CMK (cell line): ENCODE measurements at regions not wholly inside any gene's neighbourhood (a gene's known extent, or its start where the extent isn't known, plus 50 kb on each side); places are given as distances from the start of the nearest gene placed in this dataset.
"Not testable (repeated sequence)": the region's sequence is repeated elsewhere in the genome, so short reads cannot be mapped to it uniquely, and the experiment has no call there.

Experiments
- DNase-seq: peaks from one replicate; pipeline ENCODE4 v3.0.0-alpha.2; 2010; ENCODE audit warnings: low read depth

DNA sequence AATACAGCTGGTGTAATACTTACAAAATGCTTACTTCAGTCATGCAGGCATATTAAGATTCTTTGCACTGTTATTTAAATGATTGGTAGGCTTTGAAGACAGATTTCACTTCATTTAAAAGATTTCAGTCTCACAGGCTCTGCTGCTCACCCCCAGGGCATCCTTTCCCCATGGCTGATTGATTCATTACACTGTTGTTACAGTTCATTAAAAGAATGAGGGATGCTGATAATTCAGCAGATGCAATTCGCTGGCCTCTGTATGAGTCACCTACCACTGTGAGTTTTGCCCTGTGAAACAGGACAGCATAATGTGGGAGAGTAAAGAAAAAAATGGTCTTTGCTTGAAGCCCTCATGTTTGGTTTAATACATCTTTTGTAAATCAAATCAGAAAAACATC lies 246.9 kb downstream of the CYLC2 start:
- DNase-seq, result no peak

DNA sequence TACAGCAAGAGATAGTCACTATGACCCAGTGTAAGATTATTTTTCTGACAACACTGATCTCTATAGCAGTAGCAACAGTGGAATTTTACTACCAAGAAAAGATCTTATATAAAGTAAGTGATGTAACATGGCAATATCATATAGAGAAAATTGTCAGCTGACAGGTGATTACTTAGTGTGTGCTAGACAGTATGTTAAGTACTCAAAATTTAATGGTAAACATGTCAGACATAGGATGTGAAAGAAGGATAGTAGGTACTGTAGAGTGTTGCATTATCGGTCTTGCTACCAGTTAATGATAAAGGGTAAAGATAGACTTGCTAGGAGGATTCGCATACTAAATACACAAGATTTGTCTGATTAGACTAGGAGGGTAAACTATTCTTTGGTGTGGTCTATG lies 247.4 kb downstream of the CYLC2 start:
- DNase-seq, result no peak

DNA sequence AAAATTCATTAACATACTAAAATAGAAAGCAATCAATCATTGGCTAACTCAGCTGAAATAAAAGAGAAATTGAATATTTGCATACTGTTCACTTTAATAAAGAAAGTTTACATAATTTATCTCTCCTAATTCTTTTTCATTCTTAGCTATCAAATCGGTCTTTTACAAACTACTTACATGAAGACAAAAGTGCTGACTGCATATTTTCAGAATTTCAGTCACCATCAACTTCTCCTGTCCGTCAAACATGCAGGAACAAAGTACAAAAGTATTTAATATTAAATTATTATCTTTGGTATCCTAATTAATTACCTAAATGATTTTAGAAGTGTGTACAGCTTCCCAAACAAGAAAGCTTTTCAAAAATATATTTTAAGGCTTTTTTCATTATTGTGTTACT lies 248.4 kb downstream of the CYLC2 start:
- no peak for DNase-seq

DNA sequence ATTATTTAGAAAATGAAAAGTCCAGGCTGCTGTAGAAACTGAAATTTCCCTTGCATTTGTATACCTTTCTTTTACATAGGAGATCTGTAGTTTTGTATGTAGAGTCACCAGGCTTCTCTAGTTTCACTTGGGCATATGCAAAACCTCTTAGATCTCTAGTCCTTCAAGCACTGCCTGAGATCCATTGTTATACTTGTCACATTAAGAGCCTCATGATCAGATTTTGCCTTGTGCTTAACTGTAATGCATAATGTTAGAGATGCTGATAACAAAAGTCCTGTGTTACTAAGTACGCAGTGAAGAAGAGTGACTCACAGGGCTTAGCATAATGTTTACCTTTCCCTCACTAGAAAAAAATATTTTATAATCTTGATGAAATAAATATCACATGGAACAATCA lies 250.2 kb downstream of the CYLC2 start:
- DNase-seq, result no peak

DNA sequence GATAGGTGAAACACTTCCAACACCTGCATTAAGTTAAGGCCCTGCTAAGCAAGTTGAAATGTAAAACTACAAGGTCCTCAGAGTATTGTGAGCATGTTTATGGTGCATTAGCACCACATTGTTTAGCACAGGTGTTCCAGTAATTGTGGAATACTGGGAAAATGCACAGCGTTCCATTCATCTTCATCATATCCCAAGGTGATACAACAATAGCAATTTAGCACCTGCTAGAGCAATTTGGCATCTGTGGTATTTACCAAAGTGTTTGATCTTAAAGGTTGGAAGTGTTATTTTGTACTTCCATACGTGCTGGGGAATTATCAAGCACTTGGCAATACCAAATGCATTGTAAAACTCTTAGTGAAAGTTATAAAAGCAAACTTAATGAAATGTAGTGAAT lies 266.8 kb downstream of the CYLC2 start:
- no peak for DNase-seq

DNA sequence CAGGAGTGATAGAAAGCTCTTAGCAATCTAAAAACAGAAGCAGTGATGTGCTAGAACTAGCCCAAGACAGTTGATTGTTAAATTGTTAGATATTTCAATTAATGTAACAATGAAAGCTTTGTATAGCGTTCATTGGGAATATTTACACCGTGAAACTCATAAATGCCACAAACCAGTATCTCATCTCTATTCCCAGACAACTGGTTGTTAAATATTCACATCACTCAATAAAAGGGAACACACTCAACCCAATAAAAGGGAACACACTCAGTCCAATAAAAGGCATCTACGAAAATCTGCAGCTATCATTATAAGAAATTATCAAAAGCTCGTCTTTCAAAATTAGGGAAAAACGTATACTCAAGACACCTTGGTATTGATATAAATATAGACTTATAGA lies 270.9 kb downstream of the CYLC2 start:
- no peak for DNase-seq

DNA sequence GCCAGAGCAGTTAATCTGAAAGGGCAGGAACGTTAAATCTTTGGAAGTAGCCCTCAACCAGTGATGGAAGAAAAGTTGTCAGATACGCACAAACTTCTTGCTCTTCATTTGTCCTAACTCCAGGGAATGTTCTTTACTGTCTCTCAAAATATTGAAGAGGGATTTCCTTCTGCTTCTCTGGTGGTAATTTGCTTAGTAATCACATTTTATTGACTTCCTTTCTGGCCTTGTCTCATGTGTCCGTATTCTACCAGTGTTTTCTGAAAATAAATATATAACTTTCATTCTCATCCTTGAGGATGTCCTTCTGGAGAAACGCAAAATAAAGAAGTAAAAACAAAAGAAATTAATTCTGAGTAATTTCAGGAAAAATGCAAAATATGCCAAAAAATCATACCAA lies 282.1 kb downstream of the CYLC2 start:
- DNase-seq, result no peak

DNA sequence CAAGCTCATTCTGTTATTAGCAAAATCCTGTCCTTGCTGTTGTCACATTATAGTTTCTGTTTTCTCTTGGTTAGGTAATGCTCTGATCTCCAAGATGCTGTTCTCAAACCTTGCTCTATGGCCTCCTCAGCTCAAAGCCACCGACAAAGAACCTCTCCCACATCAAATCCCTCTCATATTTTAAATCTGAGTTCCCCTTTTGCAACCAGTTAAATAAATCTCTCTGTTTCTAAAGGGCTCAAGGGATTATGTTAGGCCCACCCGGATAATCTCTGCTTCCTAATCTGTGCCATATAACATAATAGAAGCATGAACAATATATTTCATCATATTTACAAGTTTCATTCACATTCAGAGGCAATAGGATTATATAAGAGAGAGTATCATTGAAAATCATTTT lies 286.0 kb downstream of the CYLC2 start:
- DNase-seq, result no peak

DNA sequence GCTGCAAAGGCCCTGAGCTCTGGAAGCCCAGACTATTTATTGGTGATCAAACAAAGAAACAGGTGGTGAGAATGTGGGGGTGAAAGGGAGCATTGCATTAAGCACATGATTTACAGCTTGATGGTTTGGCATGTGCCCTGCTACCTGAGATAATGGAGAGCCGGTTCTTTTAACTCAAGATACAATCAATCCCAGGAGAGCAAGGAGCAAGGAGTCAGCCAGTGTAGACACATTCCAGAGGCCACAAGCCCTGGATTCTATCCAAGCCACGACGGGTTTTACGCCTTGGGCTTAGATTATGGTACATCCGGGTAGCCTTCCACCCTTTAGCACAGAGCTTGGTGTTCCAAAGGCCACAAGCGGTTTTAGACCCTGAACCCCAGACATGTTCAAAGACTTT lies 292.2 kb downstream of the CYLC2 start:
- DNase-seq, result no peak

DNA sequence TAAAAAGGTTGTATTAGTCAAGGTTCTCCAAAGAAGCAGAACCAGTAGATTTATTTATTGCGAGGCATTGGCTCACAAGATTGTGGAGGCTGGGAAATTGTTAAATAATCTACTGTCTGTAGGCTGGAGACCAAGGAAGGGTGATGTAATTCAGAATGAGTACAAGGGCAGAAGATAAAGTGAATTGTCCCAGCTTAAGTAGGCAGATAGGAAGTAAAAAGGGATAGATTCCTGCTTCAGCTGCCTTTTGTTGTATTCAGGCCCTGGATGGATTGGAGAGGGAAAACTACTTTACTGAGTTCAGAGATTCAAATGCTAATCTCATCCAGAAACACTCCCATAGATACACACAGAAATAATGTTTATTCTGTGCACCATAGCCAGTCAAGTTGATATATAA lies 301.1 kb downstream of the CYLC2 start:
- DNase-seq, result no peak

DNA sequence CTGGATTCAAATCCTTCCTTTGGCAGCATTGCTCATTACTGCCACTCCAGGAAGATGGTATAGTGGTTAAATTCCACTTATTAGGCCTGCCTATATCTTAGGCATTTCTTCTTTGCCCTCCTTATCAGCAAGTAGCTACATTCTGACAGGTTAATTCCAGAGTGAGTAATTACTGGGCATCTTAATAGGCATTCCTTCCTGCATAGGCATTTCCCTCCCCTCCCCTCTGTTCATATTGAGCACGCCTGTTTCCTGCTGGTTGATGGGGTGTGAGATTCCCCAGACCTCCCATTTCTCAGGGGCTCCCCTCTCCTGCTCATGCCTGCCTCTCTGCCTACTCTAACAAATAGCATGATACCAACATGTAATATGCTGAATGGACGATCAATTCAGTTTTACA lies 305.9 kb downstream of the CYLC2 start:
- no peak for DNase-seq

DNA sequence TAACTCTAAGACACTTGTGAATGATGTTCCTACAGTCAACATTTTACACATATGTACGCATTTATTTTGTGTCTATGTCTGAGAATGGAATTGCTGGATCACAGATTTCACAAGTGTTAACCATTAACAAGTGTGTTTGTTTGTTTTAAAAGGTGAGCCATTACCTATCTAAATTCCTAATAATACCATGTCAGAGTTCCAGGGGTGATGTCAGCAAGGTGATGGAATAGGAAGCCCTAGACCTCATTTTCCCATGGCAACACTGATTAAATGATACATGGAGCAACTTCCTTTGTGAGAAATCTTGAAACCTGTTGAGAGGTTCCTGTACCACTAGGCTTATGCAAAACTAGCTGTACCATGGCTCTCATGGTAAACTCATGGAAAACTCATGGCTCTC lies 309.7 kb downstream of the CYLC2 start:
- no peak for DNase-seq

DNA sequence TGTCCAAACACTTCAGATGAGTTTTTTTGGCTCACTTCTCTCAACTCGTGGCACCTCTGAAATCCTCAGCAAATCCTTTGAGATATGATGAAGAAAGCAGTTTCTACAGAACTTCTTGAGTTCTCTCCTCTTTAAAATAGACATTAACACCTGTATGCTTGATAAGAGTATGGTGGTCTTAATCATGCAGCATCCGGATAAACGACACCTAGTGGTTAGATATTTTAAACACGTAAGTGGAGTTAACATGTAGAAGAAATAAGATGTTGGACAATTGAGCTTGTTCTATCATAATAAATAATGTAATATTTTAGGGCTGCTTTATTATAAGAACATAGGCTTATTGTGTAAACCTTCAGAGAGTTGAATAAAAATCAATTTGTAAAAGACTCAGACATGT lies 324.8 kb downstream of the CYLC2 start:
- no peak for DNase-seq

DNA sequence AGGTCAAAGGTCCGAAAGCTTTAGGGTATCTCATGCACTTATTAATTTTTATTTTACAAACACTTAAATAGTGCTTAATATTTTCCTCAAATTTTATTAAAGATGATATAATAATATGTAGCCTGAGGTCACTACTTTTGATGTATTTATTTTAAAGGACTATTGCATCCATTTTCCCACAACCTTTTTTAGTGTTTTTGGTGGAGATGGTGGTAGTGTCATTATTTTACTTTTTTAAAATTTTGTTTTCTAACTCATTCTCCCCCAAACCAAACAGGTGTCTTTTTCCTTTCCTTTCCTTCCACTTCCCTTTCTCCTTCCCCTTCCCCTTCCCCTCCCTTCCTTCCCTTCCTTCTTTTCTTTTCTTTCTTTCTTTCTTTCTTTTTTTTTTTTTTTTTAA lies 328.6 kb downstream of the CYLC2 start:
- DNase-seq, result no peak

DNA sequence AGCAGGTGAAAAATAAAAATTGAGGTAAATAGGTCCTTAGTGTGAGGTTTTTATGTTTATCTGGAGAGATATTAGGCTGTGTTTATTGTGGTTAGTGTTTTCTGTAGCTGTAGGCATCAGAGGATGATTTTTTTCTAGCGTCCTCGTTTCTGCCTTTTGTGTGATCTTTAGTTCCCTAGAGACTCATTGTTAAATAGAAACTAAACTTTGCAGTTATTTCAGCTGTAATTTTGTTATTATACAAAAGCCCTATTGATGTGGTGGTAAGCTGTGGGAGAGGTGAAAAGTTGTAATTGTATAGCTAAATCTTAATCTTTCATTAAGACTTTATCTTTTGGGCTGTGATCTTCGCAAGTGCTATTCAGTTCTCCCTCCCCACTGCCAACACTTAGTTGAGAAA lies 340.3 kb downstream of the CYLC2 start:
- no peak for DNase-seq

DNA sequence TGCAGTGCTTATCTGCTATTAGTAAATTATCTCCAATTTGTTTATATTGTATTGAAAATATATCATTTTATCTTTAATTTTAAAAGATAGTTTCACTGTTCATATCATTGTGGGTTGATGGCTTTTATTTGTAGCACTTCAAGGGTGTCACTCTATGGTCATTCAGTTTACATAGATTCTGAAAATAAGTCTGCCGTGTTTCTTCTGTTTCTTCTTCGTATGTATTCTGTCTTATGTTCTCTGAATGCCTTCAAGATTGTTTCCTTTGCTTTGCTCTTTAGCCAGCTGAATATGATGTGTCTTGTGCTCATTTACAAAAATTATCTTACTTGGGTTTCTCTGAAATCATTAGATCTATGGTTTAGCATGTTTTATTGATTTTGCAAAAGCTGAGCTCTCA lies 359.9 kb downstream of the CYLC2 start:
- no peak for DNase-seq

DNA sequence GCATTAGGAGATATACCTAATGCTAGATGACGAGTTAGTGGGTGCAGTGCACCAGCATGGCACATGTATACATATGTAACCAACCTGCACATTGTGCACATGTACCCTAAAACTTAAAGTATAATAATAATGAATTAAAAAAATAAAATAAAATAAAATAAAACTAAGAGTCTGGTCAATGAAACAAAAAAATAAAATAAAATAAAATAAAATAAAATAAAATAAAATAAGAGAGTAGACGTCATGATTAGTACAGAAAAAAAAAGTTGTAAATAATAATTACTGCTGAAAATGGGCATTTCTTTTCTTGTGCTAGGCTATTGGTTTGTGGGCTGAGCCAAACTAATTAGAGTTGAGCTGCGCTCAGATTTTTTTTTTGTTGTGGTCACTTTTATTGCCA lies 362.8 kb downstream of the CYLC2 start:
- not testable (repeated sequence) for DNase-seq

DNA sequence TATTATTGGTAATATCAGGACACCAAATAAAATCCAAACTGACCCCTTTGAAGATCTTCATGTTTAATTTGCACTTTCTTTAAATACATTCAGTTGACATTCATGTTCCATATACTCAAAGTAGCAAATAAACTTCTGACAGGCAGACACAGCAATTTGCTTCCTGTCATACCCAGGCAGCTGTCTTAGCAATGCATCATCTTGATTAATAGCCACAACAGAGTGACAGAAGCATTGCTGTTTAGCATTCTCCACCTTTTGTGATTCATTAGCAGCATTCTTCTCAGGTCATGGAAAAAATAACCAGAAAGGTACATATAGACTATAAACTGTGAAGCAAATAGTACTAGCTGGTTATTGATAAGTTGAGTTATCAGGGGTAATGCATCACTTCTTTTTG lies 366.8 kb downstream of the CYLC2 start:
- no peak for DNase-seq

DNA sequence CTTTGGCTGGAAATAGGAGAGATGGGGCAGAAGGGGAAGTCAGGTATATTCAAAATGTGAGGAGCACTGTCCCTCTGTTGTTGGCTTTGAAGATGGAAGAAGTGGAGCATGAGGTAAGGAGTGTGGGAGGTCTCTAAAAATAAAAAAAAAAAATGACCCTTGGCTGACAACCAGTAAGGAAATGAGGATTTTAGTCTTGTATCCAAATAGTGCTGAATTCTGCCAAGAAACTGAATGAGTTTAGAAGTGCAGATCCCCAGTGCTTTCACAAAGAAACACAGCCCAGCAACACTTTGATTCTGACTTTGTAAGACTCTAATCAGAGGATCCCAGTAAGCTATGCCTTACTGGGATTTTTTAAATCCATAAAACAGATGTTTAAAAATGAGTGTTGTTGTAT lies 367.9 kb downstream of the CYLC2 start:
- DNase-seq, result no peak

DNA sequence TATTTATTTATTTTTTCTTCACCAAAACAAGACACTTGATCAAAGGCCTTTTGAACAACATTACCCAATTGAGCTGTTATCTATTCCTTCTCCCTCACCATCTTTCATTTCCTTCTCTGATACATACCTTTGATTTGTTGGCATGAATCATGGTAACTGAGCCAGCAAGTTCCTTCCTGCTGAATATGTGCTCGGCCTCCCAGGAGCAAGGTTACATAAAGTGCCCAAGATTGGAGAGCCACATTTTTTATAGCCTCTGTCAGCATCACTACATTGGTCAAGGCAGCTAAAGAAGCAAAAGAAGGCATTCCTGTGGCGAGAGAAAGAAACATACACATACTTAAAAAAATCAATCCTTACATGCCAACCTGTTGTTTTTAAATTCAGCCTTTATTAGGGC lies 369.6 kb downstream of the CYLC2 start:
- DNase-seq, result no peak

DNA sequence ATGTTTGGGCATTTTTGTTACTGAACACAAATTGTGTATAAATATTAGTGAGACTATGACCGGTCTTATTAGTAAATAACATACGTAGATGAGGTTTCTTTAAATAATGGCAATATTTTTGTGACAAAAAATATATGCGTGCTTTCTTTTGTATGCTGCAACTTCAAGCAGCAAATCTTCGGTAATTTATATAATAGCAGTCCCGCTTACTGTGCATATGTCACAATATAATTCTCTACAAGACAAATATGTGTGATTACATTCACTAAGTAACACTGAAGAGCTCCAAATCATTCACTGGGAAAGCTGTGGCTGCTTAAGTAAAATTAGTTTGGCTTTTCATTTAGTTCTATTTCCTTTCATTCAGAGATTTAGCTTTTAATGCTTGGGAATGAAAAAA lies 376.0 kb downstream of the CYLC2 start:
- no peak for DNase-seq

DNA sequence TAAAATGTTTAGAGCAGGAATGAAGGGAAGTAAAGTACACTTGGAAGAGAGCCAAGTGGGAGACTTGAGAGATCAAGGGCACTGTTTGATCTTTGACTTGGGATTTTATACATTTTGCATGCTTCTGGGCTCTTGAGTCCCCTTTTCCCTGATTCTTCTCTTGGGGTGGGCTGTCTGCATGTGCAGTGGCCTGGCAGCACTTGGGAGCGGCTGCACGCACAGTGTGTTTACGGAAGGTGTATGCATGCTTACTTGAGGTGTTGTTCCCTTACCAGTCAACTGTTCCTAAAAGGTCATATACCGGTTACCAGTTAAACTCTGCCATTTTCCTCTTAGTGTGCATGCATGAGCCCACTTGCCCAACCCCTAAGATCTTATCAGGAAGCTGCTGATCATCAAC lies 377.7 kb downstream of the CYLC2 start:
- DNase-seq, result no peak

DNA sequence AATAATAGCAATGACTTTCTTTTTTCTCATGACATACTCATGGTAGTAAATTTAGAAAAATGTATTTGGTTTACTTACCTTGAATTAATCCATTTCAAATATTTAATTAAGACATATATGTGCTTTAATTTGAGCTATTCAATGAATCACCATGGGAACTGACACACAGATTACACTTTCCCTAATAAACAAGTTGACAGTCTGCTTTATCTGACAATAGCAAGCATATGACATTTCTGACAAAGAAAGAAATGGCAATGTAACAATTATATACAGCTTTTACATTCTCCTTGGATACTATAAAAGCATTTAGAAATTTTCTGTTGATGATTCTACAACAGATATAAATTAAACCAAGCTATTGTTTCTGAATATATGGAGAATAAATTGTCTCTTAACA lies 382.5 kb downstream of the CYLC2 start:
- DNase-seq, result no peak

DNA sequence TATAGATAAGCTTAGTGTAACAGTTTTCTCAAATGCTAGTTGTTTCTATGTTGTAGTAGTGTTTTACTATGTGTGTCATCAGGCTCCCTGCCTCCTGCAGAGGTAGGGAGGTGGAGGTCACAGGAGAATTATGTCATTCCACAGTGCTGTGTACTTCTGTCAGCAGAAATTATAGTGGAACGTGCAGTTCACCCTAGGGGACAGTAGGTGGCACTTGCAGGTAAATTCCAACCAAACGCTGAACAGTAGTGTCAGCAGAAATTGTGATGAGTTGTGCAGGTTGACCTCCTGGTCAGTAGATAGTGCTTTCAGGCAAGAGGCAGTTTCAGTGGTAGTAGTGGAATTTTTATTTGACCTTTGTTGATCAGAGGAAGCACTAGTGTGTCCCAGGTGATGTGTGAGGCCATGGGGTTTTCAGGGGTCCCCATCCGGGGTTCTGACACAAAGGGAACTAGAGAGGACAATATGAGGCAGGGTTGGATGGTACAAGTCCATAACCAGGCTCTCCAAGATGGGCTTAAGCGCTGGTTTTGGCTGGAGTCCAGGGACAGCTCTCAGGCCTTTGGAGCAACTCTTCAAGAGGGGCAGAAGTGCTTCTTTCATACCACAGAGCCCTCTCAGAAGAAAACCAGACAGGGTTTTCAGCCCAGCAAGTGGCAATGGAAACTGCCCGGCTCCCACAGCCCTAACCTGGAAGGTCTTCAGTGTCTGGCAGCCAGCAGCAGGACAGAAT lies 402.9 kb downstream of the CYLC2 start:
- peak; percentile 17 for DNase-seq

DNA sequence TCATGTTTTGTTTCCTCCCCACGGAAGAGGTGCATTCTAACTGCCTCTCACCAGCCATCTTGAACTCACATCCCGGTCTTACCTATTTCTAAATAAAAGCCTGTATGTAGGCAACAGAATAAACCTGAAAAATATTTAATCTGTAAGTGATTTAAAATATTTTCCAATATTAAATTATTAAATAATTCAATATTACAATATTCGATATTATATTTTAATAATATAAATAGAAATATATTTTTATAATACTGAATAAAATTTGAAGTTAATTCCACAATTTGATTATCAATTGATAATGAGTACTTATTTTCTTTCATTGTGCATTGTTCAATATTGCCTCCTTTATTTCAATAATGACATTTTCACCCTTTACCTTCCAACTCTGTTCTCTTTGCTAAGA lies 404.4 kb downstream of the CYLC2 start:
- no peak for DNase-seq
